AG08396 (cell line): ENCODE measurements at regions not wholly inside any gene's neighbourhood (a gene's known extent, or its start where the extent isn't known, plus 50 kb on each side); places are given as distances from the start of the nearest gene placed in this dataset.
"Not testable (repeated sequence)": the region's sequence is repeated elsewhere in the genome, so short reads cannot be mapped to it uniquely, and the experiment has no call there.

Experiments used
- DNase-seq: peaks from one replicate; pipeline ENCODE4 v3.0.0; 2012; ENCODE audit warnings: low spot score, mixed read lengths

DNA sequence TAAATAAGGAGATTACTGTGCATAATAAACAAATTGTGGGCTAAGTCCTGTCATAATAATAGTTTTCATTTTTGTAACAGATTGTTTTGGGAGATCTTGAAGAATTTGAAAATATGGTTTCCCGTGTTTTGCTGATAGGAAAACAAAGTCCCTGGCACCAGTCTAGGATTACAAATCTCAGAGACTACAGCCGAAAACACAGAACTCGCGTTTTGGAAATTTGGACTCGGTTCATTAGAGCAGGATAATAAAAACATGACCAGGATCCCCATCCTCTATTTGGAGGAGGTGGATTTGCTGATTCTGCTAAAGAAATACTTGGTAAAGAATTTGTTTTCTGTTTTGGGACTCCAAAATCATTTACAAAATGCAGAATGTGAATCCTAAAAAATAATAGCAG is 1194.4 kb downstream of the DTWD2 start:
- DNase-seq = no peak

DNA sequence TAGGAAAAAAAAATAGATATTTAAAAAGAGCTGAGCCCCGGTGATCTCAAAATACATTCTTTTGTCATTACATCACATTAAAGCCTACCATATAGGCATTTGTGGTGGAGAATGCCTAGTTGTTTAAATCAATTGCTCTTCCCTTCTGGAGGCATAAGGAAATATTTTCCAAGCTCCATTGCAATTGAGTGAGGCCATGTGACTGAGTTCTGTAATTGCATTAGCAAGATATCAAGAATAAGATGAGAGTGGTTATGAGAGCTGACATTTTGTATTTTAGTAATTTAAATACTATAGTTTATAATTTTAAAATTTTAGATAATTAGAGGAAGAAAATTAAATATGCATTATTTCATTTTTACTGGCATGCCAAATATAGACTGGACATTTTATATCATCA is 1195.9 kb downstream of the DTWD2 start:
- no peak for DNase-seq

DNA sequence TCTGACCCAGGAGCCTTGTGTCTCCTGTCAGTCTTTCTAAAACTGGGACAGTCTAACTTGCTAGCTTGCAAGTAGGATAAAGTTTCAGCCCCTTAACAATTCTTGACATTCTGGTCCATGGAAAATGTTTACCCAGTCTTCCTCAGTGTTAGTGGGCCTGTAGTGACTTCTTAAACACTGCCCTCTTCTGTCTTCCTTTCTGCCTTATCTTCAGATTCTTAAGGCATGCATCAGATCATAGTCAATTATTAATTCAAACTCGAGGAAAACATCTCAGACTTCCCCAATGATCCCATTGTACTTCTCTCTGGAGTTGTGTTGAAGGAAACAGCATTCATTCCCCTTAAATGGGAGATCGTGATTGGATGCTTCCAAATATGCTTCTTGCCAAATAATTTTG is 1199.8 kb downstream of the DTWD2 start:
- no peak for DNase-seq

DNA sequence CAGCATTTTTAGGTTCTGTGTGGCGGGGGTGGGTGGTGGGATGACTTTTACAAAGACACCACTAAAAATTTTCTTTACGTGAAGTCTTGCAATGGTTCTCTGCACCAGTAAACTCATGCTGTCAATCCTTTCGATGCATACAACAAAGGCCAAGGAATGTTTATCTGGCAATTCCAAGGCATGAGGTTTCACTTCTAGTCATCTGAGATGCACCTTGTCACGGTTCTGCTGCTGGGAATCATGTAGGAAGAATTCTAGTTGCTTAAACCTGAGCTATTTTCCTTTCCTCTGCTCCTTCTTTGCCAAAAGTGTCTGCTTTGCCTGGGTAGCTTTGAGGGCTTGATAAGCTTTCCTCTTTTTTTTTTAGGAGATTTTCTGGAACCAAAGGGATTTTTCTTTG is 1204.5 kb upstream of the SEMA6A start:
- DNase-seq = no peak

DNA sequence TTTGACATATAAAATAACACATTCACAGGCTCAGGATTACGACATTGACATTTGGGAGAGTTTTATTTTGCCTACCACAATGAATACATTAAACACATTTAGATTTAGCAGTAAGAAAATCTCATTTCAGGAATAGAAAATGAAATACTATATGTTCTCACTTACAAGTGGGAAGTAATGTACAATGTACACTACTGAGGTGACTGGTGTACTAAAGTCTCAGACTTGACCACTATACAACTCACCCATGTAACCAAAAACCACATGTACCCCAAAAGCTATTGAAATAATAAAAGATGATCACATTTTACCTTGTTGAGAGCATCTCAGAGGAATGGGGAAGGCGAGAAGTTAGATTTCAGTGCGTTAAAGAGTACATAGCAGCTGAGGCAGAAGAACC is 1202.4 kb upstream of the SEMA6A start:
- DNase-seq = no peak

DNA sequence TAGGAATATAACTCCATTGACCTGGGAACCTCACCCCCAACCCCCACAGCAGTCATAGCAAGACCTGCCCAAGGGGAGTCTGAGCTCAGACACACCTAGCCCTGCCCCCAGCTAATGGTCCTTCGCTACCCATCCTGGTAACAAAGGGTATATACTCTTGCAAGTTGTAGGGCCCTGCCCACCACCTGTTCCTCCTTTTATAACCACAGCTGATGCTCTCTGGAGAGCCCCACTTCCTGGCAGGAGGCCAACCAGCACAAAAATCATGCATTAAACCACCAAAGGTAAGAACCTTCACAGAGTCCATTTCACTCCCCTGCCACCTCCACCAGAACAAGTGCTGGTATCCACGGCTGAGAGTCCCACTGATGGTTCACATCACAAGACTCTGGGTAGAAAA is 1195.3 kb upstream of the SEMA6A start:
- no peak for DNase-seq

DNA sequence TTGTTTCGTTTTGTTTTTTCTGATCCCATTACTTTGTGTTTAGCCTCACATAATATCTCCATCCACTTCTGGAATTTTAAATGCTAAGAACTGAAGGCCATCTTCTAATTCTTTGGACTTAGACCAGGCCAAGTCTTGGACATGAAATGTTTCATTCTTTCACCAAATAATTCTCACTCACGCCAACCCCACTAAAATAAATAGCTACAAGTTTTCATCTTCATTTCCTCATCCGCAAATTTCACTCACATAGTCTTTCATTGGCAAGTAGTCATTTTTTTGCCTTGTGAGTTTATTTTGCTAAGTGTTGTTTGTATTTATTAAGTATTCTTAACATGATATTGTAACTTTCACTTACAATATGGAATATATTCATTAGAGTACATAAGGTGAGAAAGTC is 1188.6 kb upstream of the SEMA6A start:
- no peak for DNase-seq

DNA sequence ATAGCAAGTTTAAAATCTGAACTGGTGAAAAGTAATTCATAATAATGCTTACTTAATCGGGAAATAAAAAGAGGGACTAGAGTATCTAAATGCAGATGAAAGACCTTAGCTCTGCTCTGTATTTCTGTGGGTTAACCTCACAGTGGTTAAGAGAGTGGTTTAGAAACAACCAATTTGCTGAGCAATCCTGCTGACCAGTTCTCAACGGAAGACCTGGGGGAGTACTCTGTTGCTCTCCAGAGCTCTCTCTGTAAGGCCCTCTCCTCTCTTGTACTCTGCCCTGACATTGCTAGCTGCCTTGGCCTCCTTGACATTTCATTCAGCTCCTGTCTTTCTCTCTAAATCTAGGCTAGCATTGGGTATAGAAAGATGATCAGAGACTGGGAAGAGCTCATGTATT is 1186.6 kb upstream of the SEMA6A start:
- DNase-seq = no peak

DNA sequence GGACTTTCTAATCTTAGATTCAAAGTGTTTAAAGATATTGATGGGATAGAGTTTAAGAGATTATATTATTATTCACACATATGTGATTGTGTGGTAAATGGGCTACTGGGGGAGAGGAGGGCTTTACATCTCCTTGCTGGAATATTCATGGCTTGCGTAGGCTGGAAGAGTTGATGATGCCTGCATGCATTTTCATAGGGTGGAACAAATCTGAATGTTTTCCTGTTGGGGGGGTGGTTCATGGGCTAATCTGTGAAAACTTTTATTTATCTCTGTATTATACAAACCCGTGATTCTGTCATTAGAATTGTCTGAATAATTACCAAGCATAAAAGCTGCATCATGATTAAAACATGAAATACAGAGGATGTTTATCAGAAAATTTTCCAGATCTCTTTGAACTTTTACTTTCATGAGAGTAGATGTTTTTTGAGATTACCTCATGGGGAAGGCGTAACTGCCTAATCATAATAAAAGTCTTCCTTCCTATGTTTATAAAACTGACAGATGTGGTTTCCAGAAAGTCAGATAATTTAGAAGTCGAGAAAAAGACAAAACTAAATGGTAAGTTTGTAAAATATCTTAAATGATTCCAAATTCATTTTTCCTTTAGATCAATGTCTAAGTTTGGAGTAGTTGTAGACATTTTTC is 1185.4 kb upstream of the SEMA6A start:
- no peak for DNase-seq

DNA sequence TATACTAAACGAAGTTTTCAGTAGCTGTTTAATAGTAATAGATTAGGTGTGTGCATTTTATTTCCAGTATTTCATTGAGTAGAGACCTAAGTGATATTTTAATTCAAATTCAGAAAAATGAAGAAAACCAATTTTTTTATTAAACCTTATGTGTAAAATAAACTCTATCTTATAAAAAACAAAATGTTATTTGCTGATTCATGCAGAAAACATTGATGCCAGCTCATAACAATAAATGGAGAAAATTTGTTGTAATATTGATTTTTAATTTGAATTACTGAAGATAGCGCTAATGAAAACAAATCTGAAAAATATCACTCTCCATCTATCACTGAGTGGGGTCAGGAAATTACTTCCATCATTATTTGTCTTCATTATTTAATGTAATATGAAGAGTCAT is 1177.8 kb upstream of the SEMA6A start:
- DNase-seq = no peak

DNA sequence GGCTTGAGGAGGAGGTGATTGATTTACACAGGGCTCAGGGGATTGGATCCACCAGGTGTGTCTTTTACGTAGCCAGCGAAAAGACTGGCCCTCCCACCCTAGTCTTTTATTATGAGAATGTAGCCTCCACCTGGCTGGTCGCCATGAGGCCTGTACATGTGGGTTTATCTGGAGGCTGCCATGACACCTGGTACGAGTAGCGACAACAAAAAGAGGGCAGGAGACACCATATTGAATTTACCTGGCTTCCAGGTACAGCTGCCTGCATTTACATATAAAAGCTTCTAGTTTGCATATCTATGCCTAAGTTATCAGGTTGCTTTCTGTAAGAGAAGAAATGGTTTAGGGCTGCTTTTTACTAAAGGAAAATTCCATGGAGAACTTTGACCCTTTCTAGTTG is 1173.7 kb upstream of the SEMA6A start:
- DNase-seq = no peak

DNA sequence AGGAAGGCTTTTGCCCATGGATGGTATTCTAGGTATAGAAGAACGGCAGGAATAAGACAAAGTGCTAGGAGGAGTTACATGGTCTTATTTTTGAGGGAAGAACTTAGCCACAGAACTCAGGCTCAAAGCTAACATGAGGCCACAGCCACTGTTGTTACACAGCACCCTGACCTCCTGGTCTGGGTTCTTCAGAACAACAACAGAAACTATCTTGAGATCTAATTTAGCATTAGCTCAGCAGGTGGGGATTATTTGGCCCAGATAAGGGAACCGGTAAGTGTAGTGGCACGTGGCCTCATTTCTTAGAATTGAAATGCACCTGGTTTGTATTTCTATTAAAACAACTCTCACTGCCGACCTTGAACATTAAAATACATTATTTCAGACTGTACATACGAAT is 1168.7 kb upstream of the SEMA6A start:
- DNase-seq = no peak

DNA sequence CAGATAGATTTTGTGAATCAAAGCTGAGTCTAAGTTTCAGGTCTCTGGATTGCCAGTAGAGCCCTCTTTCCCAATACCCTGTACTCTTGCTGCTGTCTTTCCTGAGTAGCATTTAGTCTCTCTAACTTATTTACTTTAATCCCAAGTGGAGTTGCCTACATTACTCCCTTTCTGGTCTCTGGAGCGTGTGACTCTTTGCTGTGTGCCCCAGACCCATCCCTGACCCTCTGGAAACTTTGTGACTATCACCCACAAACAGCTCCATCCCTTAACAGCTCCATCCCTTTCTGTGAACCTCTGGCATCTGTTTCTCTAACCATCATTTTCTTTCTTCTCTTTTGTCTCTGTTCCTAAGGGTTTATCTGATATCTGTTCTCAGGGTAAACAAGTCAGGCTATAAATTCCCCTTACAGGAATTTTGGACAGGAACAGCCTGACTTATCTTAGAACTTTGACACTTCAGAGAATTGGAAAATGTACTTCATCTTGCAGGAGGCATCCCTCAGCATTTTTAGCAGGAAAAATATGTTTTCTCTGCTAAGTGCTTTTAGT is 1167.1 kb upstream of the SEMA6A start:
- DNase-seq = no peak

DNA sequence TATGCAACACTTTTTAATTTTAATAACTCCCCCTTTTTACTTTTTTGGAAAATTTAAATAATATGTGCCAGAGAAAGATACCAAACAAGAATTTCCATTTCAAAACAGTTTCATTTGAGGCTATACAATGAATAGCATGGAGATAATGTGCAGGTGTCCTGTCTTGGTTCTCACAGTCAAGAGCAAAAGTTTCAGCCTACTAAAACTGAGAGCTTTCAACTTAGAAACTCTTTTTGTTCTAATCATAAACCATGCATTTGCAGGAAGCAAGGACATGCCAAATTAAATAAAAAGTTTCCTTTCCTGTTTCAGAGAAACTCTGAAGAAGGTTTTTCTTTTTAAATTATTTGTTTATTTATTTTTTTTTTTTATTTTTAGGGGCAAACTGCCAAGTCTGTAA is 1165.6 kb upstream of the SEMA6A start:
- no peak for DNase-seq

DNA sequence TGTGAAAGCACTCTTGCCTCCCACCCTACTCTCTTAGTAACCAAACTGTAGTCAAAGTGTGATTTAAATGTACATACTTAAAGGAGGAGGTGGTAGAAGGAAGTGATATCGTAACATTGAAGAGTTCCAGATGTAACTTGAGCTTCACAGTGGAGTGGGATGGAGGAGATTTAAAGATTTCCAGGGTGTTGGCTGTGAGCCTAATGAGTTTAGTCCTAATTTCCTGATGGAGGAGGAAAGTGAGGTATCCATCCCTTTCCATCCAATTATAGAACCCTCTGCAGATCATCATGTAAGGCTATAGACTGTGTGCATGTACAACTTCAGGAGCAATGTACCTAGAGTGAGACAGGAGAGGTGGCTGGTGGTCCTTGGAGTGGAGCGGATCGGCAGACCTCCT is 1163.9 kb upstream of the SEMA6A start:
- DNase-seq = no peak

DNA sequence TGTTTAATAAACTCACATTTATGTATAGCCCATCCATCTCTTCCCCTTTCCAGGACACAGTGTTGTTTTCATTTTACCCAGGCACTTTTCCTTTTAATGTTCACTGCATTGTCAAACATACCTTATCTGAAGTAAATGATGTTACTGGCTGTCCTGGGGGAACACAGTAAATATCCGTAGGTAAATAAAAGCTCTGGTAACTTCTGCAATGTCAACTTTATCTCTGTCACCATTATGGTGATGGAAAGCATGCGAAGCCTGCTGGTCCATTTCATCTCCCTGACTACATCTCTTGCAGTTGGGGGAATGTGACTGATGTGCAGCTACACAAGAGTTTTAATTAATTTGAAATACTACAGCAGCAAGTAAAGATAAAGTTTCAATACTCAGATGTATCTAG is 1162.1 kb upstream of the SEMA6A start:
- DNase-seq = no peak

DNA sequence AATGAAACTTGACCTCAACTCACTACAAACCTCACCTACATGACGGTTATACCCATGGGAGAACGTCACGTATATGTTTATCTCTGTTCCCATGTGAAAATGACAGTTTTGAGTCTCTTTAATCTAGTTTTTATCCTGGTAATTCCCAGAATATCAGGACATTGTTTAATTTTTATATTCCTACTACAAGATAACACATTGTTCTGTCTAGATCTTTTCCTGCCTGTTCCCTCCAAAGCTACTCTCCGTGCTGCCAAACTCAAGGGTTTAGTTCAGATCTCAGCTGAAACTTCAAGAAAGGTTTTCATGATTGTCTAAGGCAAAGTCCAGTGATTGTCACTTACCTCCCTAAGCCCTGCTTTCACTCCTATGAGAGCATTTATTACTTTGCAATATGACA is 1159.4 kb upstream of the SEMA6A start:
- no peak for DNase-seq

DNA sequence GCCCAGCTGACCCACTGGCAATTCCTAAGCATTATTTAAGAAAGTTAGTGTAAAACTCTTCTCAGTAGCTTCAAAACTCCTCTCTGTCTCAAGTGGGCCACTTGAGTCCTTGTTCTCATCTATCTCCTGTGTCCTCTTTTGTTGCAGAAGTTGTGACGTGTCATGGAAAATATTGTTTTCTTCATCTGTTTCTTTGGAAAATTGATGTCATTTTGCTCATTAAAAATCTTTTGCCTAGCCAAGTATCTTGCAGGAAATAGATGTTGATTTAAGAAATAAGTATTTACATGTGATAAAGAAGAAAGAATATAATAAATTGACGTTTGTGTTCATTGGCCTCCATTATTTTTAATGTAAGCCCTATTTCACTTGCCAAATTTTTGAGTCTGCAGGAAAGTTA is 1158.4 kb upstream of the SEMA6A start:
- DNase-seq = no peak

DNA sequence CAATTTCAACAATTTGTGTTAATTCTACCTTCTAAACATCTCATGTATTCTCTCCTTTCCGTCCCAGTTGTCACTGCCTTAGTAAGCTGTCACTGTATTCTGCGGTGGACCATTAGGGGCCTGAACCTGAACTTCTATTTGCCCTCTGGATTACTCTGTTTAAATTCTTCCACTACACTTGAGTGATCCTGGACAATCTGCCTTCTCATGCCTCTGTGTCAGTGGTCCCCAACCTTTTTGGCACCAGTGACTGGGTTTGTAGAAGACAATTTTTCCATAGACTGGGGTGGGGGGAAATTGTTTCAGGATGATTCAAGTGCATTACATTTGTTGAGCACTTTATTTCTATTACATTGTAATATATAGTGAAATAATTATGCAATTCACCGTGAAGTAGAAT is 1157.6 kb upstream of the SEMA6A start:
- no peak for DNase-seq

DNA sequence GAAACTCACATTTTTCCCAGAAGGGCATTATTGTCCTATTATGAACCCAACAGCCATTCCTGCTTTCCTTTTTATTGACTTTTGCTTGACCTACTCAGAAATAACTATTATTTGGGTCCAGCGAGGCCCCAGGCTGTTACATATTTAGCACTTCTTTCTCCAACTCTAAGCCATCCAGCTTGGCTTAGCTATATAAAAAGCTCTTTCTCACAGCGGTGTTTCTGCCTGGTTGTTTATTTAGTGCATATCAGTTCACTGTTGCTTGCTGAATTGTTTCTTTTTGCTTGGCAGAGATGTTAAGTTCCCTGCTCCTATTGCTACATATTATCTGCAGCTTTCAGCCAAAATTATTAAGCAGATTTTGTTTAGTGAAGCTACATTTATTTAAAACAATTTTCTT is 1156.8 kb upstream of the SEMA6A start:
- peak; percentile 3 for DNase-seq

DNA sequence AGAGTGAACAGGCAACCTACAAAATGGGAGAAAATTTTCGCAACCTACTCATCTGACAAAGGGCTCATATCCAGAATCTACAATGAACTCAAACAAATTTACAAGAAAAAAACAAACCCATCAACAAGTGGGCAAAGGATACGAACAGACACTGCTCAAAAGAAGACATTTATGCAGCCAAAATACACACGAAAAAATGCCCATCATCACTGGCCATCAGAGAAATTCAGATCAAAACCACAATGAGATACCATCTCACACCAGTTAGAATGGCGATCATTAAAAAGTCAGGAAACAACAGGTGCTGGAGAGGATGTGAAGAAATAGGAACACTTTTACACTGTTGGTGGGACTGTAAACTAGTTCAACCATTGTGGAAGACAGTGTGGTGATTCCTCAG is 1146.2 kb upstream of the SEMA6A start:
- not testable (repeated sequence) for DNase-seq

DNA sequence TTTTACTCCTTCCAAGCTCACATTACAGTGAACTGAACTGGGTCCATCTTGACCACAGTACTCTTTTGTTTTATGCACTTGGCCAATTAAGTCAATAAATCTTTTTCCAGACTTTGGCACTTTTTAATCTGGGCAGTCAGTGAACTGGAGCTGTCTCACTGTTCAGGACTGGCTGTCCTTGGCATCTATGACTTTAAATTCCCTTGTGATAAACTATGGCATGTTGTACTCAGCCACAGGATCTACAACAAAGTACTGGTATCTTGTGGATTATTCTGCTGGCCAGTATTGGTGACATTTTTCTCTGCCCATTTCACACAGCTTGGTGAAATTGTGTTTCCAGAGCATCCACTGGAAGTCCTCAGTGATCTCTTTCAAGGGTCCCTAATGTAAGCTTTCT is 1144.8 kb upstream of the SEMA6A start:
- no peak for DNase-seq

DNA sequence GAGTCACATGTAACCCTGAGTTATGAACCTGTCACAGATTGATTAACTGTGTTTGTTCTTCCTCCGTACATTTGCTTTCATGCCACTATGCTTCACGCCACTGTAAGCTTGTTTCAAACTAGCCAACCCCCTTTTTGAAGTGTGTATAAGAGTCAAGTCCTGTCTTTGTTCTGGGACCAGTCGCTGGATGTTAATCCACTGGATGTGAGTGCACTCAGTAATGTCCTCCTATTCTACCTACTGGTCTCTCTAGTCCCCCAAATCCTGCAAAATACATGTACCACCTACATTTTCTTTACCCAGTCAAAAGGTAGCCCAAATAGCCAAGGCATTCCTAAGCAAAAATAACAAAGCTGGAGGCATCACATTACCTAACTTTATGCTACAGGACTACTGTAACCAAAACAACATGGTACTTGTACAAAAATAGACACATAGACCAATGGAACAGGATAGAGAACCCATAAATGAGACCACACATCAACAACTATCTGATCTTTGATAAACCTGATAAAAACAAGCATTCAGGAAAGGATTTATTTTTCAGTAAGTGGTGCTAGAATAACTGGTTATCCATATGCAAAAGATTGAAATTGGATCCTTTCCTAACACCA is 1139.1 kb upstream of the SEMA6A start:
- DNase-seq = no peak

DNA sequence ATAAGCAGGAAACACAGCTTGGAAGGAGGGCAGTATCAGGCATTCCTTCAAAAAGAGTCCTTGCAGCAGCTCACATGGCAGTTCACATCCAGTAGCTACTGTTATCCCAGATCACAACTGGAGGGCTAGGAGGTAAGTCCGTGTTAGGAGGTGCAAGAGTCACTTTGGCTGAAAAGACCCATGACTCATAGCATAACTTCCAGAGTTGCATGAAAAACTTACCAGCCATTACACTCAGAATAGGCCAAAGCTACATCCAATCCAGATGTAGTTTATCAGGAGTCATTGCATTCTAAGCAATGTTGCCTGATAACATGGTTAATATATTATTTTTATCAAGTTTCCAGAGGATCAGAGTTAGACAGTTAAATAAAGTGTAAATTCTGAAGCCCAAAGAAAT is 1126.4 kb upstream of the SEMA6A start:
- DNase-seq = peak; percentile 6
